IPS DF 4.7 (cell line): ENCODE measurements at regions not wholly inside any gene's neighbourhood (a gene's known extent, or its start where the extent isn't known, plus 50 kb on each side); places are given as distances from the start of the nearest gene placed in this dataset.

Source experiments
- DNase-seq: peaks from one replicate; pipeline ENCODE4 v3.0.0-alpha.2; 2013; ENCODE audit warnings: low spot score; ENCODE audit errors: extremely low read depth

DNA sequence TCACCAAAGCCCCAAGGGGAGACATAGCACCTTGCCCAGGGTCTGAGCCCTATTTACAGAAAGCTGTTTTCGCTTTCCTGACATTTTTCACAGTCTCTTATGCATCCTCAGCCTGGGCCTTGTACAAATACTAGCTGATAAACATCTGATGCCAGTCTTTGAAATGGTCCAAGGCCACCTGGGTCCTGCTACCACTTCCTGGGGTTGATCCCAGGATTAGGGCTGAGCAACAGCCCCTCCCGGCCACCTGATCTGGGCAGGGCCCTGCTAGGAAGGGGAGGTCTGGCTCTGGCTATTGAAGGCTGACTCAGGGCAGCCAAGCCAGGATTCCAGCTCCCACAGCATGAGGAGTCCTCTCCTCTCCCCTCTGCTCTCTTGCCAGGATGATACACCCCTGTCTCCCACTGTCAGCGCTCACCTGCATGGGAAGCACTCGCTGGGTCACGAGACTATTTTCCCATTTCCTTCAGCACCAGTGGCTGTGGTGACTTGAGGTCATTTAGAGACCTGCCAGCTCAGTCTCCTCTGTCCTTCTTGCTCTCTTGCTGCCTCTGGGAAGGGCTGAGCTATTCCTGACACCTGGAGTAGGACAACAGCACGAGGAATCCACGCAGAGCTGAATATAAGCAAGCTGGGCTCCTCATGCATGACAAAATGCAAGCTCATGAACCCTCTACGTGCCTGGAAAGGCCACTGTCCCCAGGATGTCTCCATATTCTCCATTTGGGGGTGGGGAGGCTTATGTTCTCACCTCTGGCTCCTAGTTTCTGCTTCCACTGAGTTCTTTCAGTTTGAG lies 53.0 kb upstream of the LGALSL start:
- DNase-seq = no peak

DNA sequence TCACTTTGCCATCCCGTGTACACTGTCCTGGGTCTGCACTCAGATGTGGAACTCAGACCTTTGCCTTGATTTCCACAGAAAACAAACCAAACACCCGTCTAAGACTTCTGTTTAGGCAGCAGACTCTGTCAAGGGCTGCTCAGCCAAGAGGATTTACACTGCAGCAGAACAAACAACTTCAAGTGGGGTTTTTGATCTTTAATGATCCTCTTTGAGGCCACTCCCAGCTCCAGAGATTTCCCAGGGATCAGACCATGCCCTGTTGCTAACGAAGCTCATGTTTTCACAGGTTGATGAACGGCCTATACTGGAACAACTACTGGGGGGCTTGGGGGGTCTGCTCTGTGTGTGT lies 52.5 kb upstream of the LGALSL start:
- no peak for DNase-seq

DNA sequence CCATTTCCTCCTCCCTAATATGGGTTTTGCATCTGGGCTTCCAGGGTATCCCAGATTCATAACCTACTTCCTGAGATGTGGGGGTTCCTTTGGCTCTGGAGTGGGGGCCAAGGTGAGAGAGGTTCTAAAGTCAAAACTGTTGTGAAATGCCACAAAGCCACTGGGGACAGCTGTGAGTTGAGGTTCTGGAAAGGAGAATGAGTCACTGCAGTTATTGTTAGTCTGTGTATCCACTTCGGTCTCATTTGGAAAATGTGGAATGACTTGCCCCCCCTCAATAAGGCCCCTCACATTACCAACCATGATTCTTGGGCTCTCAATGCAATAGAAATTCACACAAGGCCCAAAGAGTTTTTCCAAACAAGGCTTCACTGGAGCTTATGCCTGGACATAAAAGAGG lies 51.1 kb upstream of the LGALSL start:
- no peak for DNase-seq

DNA sequence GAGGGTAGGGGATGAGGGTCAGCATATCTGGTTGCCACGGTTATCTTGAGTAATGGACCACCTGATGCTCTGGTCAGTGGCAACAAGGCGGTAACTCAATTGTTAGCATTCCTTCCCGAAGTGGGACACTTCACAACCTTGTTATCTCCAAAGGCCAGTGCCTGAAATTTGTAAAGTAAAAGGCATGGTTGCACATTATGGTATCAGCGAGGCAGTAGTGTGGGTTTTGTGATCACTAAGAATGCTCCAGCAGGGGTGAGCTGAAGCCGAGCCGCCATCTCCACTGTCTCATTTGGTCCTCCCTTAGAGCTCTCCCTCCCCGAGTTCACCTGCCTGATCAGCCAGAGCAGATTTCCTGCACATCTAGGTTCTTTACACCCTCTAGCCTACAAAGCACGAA lies 50.5 kb upstream of the LGALSL start:
- no peak for DNase-seq

DNA sequence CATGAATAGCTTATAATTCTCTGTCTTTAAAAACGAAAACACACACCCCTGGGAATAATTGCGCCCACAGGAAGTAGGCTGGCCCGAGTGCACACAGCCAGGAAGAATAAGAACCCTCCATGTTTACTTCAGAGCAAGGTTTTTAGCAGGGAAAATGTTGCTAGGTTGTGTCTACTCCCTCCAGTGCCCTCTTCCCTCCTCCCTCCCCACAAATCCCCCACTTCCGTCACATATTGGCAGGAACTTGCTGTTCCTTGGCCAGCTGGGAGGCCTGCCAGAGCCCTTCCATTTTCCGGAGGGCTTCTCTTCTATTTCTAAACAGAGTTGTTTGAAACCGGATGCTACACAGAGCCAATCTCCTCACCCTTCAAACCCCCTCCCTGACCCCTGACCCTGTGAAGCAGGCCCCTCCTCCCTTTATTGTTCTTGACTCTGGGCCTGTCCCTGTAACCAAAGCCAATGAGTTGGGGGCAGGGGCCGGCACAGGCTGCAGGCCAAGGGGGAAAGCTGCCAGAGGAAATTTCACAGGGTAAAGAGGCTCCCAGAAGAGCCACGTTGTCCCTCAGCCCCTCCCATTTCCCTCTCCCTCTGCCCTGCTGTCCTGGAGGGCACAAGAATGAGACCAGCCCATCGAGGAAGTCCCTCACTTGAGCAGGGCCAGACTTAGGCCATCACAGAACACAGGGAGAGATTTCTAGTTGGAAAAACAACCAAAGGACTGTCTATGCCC lies 49.8 kb upstream of the LGALSL start:
- peak; percentile 80 for DNase-seq
